ENCODE measurements at regions not wholly inside any gene's neighbourhood (a gene's known extent, or its start where the extent isn't known, plus 50 kb on each side); places are given as distances from the start of the nearest gene placed in this dataset.
A peak's percentile ranks its signal among the peaks of the same experiment; 100 is the strongest.

DNA sequence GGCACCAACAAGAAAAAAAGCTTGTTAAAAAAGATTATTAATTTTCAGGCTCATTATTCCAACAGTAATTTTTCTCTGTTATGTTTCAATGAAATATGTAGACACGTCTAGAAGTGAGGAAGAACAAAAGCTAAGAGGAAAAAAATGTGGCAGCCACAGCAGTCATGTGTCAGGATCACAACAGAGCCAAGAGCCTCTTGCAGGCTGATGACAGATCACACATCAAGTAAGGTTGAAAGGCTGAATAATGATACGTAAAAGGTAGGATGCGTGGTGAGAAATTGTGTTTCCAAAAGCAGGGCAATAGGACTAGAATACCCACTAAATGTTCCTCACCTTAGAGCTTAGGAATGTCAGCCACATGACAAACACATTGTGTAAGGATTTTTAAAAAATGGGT lies 124.8 kb downstream of the HTR1A start:
- no peak overlapping the region for H3T11ph ChIP-seq (ENCODE audit: low read length)
- no peak overlapping the region for H3K18ac ChIP-seq (ENCODE audit: insufficient read length, low read depth, low read length)
- H3K27me3 Mint-ChIP-seq (ENCODE audit: low read depth), result no peaks in the 10 kb centered on the region; the same call in 1 of the 2 replicates
- H2BK120ac ChIP-seq (ENCODE audit: low read depth, low read length, poor library complexity, severe bottlenecking), result no peak overlapping the region
- no peak overlapping the region for H3K4ac ChIP-seq (ENCODE audit: low read depth, low read length)
- WGBS (ENCODE audit: extremely low coverage, insufficient read length, low lambda C conversion rate), result no CpG with 5 or more reads among the region's 3 CpGs
- no peaks in the 10 kb centered on the region for H3K23me2 ChIP-seq (ENCODE audit: insufficient read length, low read depth, low read length, poor library complexity, severe bottlenecking)
- H3K4me1 ChIP-seq (ENCODE audit: insufficient read depth, low read length), result no peaks in the 10 kb centered on the region
- no peaks in the 10 kb centered on the region for H3K9me3 Mint-ChIP-seq
- H4K5ac ChIP-seq (ENCODE audit: insufficient read length, low read depth, low read length), result no peak overlapping the region
- H2BK5ac ChIP-seq (ENCODE audit: insufficient read length, low read length), result no peak overlapping the region
- no peak overlapping the region for H3K27ac ChIP-seq (ENCODE audit: insufficient read length, low read depth, low read length)
- no peak overlapping the region for H4K8ac ChIP-seq (replicated peaks; ENCODE audit: insufficient read length, low read depth, low read length)
- H2AFZ ChIP-seq (ENCODE audit: low read length), result peak overlapping the region; percentile 32
- H3K36me3 Mint-ChIP-seq (ENCODE audit: insufficient read depth in 1 of 3, low read depth in 3 of 3), result no peaks in the 10 kb centered on the region; a peak in 1 of 7 replicates
- H2AK5ac ChIP-seq (ENCODE audit: insufficient read length, low read length), result no peak overlapping the region
- TF ChIP-seq CTCF (conservative IDR thresholded peaks at IDR 0.05), result no peak
- H3K9ac ChIP-seq (ENCODE audit: extremely low read depth, insufficient read length, low read length), result no peak overlapping the region
- no peak overlapping the region for H3K4me2 ChIP-seq (ENCODE audit: insufficient read depth, insufficient read length, low read length)
- H4K20me1 ChIP-seq (ENCODE audit: control insufficient read depth, insufficient read depth, insufficient read length), result no peaks in the 10 kb centered on the region
- no peak overlapping the region for H3K23ac ChIP-seq (ENCODE audit: insufficient read length, low read depth, low read length)
- H2BK20ac ChIP-seq (ENCODE audit: low read depth, low read length, poor library complexity, severe bottlenecking), result no peak overlapping the region
- no peak overlapping the region; the same call in 1 of the 2 replicates for H2BK15ac ChIP-seq (ENCODE audit: low read depth, low read length)
- no peak overlapping the region for H2BK12ac ChIP-seq (ENCODE audit: insufficient read length, low read depth, low read length)
- no peaks in the 10 kb centered on the region for H3K27me3 ChIP-seq (ENCODE audit: insufficient read depth, low read length)
- no peak overlapping the region for H3K14ac ChIP-seq (ENCODE audit: insufficient read depth, low read length)
- H3K9me3 ChIP-seq (ENCODE audit: control insufficient read depth, low read depth, low read length), result no peaks in the 10 kb centered on the region
- no peaks in the 10 kb centered on the region for H3K79me1 ChIP-seq (ENCODE audit: insufficient read depth, low read depth, low read length, poor library complexity, severe bottlenecking)
- DNase-seq, result no peak
- no peak overlapping the region for H3K56ac ChIP-seq (ENCODE audit: insufficient read length, low read depth, low read length)
- no peak overlapping the region for H3K27ac Mint-ChIP-seq
- no peak overlapping the region for H3K4me3 Mint-ChIP-seq
- H3K4me1 Mint-ChIP-seq, result no peaks in the 10 kb centered on the region
- no peaks in the 10 kb centered on the region for H3K79me2 ChIP-seq (ENCODE audit: insufficient read depth, low read length)
- H4K91ac ChIP-seq (ENCODE audit: insufficient read length, low read depth, low read length), result no peak overlapping the region

Data from H9 (cell line).